HG03045 (cell line): ENCODE measurements at regions not wholly inside any gene's neighbourhood (a gene's known extent, or its start where the extent isn't known, plus 50 kb on each side); places are given as distances from the start of the nearest gene placed in this dataset.

ENCODE experiments used
- ATAC-seq: cut with Tn5 transposase; IDR thresholded peaks from one replicate; pipeline ENCODE4 v1.9.1; 2021; ENCODE audit warnings: mild to moderate bottlenecking, moderate library complexity; ENCODE audit not compliant: unreplicated experiment

GRCh38 chr7:132072873-132073272 lies 503.4 kb downstream of the PLXNA4 start:
- no peak for ATAC-seq

DNA sequence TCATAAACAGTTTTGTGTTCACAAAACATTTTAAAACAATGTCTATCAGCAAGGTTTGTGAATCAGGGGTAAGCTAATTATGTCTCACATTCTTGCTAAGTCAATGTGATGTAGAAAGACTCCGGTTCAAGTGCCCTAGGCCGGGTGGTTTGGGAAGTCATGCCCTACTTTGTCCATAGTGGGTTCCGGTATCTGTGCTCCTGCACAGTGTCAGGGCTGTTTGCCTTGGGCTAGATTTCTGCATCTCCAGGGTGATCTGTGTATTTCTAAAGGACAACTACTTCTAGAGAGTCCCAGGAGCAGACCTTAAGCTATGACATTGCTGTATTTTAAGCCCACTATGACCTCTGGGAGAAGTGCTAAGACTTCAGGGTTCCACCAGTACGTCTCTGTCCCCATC lies 504.1 kb downstream of the PLXNA4 start:
- no peak for ATAC-seq

GRCh38 chr7:132069306-132069705 lies 507.0 kb downstream of the PLXNA4 start:
- no peak for ATAC-seq

DNA sequence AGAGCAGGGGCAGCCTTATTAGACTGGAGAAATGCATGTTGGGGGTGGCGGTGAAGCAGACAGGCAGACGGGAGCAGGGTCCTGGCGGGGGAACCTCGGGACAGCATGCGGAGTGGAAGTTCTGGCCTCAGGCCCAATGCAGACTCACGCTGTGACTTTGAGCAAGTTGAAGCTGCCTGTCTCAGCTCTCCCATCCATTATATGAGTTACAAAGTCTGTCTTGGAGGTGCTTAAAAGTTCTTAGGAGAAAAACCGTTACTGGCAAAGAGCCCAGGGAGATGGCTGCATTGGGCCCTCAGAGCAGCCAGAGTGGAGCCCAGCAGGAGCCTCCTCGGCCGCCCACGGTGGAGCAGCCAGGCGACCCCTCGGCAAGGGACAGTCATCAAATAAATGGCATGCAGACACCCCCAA lies 509.5 kb downstream of the PLXNA4 start:
- ATAC-seq: no peak

GRCh38 chr7:132065989-132066603 lies 509.7 kb upstream of the PODXL start:
- no peak for ATAC-seq

- no peak for ATAC-seq
Measured at GRCh38 chr7:132065193-132065988, 509.0 kb upstream of the PODXL start.

- ATAC-seq: no peak
Measured at GRCh38 chr7:132063800-132064199, 507.4 kb upstream of the PODXL start.

DNA sequence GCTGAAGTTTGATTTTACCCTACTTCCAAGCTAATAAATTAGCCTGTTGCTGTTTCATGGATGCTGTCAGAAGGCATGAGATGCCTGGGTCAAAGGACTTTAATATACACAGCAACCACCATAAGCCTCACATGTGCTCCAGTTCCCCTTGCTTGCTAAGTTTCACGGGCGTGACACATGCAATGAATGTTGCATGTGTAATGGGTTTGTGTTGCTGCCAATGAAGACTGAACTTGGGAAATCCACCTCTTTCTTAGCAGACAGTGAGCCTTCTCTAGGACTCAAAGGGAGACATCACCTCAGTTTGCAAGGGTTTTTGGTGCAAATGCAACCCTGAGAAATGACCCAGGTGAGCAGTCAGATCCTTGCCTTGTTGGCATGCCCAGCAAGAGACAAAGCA lies 505.5 kb upstream of the PODXL start:
- no peak for ATAC-seq

GRCh38 chr7:132059141-132059540 lies 502.7 kb upstream of the PODXL start:
- no peak for ATAC-seq

DNA sequence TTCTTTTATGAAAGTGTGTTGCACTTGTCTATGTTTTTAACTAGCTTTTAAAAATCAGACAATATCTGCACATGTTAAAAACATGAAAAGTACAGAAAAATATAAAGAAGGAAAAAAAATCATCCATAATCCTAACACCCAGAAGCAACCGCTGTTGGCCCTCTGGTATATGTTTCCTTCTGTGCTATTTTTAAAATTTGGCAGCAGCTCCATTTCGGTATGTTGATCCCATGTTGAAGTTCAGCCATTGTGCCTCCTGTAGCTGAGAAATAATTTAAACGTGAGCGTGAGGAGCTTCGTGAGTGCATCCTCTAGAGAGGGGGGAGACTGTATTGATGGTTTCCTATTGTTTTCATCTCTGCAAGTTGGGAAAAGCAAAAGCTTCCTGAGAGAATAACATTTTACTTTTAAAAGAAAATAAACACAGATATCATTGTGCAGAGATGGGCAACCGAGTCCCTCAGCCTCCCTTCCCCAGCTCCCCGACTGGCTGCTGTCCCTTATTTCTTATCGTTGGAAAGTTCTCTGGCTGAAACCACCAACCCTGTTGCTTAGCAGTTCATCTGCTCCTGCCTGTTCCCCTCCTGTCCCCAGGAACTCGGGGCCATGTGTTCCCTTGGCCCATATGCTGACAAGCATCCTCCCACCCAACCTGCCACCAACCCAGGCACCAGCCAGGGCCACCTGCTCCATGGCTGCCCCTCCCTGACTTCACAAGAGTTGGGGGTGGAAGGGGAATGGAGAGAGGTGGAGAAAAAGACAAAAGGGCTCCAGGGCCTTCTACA lies 499.1 kb upstream of the PODXL start:
- ATAC-seq: no peak

- no peak for ATAC-seq
Measured at GRCh38 chr7:132053871-132054270, 497.4 kb upstream of the PODXL start.

- no peak for ATAC-seq
Measured at GRCh38 chr7:132051311-132051710, 494.9 kb upstream of the PODXL start.

DNA sequence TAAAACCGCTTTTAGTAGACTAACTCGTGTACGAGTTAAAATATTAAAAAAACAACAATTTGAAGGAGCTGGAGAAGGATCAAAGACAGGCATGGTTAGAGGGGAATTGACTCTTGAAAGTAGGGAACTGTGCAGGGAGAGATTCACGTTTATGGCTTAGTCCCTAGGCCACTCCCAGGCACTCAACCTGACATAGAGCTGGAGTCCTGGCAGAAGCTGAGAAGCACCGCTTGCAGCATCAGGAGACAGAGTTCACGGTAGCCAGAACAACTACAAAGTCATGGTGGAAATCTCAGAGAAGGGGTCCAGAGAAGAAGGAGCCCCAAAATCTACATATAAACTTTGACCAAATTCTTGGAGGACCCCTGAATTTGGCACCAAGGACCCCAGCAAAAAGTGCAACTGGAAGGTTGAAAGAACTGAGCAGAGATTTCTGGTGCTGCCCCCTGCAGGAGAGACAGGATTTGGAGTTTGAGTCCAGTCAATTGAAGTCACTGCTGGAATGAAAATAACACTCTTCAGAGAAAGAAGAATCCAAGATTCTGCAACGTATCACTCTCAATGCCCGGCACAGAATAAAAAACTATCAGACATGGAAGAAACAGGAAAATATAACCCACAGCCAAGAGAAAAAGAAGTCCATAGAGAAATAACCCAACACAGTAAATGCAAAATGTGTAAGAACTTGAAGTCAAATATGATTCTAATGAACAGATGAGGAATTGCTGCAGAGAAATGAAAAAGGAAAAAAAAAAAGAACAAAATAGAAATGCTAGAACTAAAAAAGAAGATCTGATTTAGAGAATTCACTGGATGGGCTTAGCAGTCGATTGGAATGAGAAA lies 493.3 kb upstream of the PODXL start:
- no peak for ATAC-seq

DNA sequence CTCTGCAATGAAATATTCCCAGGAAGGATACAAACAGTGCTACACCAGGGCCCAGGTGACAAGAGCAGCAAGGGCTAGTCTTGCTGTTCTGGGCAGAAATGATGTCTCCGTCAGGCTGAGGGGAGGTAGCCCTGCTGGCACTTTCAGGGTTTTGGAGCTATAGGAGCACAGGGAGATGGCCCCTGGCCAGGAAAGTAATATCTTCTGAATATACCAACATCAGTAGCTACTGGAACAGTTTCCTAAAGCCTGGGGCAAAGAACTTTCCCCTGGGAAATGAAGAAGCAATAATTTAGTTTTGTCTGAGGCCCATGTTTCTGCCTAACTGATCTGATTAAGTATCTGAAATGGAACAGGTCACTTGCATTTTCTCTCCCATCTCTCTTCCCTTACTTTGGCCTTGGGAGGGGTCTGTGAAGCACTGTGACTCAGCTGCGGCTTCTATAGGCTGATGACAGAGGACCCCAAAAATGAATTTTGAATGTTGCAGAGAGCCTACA lies 489.1 kb upstream of the PODXL start:
- ATAC-seq: no peak

DNA sequence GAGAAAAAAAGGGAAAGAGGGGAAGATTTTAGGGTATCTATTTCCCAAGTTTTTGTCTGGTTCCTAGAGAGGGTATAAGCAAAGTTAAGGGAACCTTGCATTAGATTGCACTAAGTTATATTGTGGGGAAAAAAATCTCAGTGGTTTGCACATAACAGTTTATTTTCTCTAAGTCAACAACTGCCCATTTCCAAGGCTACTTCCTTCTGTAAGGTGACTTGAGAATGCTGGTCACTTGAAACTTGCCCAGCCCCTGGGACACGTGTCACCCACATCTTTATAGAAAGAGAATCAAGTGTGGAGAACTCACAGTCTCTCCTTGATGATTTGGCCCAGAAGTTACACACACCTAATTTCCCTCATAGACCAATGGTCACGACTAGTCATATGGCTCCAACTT lies 488.6 kb upstream of the PODXL start:
- ATAC-seq: no peak

GRCh38 chr7:132044247-132044646 lies 487.8 kb upstream of the PODXL start:
- ATAC-seq: no peak

DNA sequence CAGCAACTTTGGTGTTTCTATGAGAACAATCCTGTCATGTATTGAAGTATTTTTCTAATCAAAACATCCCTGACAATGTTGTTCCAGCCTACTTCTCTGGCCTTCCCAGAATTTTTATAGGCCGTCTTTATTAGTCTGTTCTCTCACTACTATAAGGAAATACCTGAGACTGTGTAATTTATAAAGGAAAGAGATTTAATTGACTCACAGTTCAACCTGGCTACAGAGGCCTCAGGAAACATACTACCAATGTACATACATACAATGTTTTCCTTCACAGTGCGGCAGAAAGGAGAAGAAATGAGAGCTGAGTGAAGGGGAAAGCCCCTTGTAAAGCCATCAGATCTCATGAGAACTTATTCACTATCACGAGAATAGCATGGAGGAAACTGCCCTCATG lies 484.7 kb upstream of the PODXL start:
- ATAC-seq: no peak

- ATAC-seq: no peak
Measured at GRCh38 chr7:132035517-132036362, 479.3 kb upstream of the PODXL start.

GRCh38 chr7:132034748-132035416 lies 478.5 kb upstream of the PODXL start:
- ATAC-seq: no peak
